ENCODE measurements at regions not wholly inside any gene's neighbourhood (a gene's known extent, or its start where the extent isn't known, plus 50 kb on each side); places are given as distances from the start of the nearest gene placed in this dataset.

GRCh38 chr3:187995667-187996066, 158.3 kb upstream of the LPP start:
- TF ChIP-seq POLR2A (IDR thresholded peaks at IDR 0.05; ENCODE audit: borderline replicate concordance, extremely low read depth, insufficient read depth, insufficient read length) (no peak), ZNF274 (IDR thresholded peaks at IDR 0.05; ENCODE audit: low read depth, low read length) (no peak)

Measured in HCT116 (cell line).